GM12878 (cell line): ENCODE measurements at regions not wholly inside any gene's neighbourhood (a gene's known extent, or its start where the extent isn't known, plus 50 kb on each side); places are given as distances from the start of the nearest gene placed in this dataset.

Experiments
- ATAC-seq: fragments of 200-7000 bp; cut with Tn5 transposase; 3 replicates; pipeline ENCODE4 v1.9.1; 2020; ENCODE audit warnings: mild to moderate bottlenecking, moderate library complexity
- BruUV-seq: library from RNA; stranded (reverse); fragments of 400-500 nt; replicated peaks from 2 replicates; lab custom pipeline; 2021; lab: Mats Ljungman, UMichigan
- CTCF ChIA-PET: fragments of 300-600 bp; sonication (Branson Sonifier 250); formaldehyde crosslinking; extraction: SDS; loops from one replicate; lab custom pipeline; 2021; ENCODE audit warnings: inconsistent platforms; lab: Yijun Ruan, JAX
- POLR2A ChIA-PET: fragments of 350-600 bp; formaldehyde crosslinking; extraction: SDS; loops from one replicate; lab custom pipeline; 2021; ENCODE audit warnings: inconsistent platforms; lab: Charles Lee
- RAD21 ChIA-PET: fragments of 300-600 bp; sonication (Branson Sonifier 250); formaldehyde crosslinking; loops from one replicate; lab custom pipeline; 2023; ENCODE audit warnings: antibody characterized with exemption; ENCODE audit not compliant: unreplicated experiment; lab: Charles Lee
- SMC1A ChIA-PET: fragments of 300-600 bp; sonication (Branson Sonifier 250); formaldehyde crosslinking; loops from one replicate; lab custom pipeline; 2023; ENCODE audit not compliant: unreplicated experiment, uncharacterized antibody; lab: Charles Lee
- DNase-seq: peaks from one replicate; pipeline ENCODE4 v3.0.0-alpha.2; 2011; ENCODE audit warnings: low read depth, low spot score
- FAIRE-seq: peaks from 3 replicates; lab custom pipeline; 2011; peaks lifted over from hg19 to GRCh38; lab: Jason Lieb, UNC
- H2AFZ ChIP-seq: 2 replicates; pipeline ENCODE4 v1.6.0; 2011; ENCODE audit warnings: low read depth, low read length, control low read depth; ENCODE audit not compliant: control insufficient read depth
- H3K27ac ChIP-seq: 2 replicates; pipeline ENCODE4 v1.5.1; 2011; ENCODE audit warnings: control low read depth; ENCODE audit not compliant: control insufficient read depth, insufficient read depth
- H3K27me3 ChIP-seq, 2 experiments: replicated peaks in 1 of 2; 2 replicates each; pipeline versions ENCODE4 v1.6.0 to v1.6.1; 2011; ENCODE audit warnings: low read length in 1 of 2; ENCODE audit not compliant: control insufficient read depth in 2 of 2, insufficient read depth in 2 of 2
- H3K36me3 ChIP-seq, 2 experiments: 2 replicates each; pipeline ENCODE4 v1.5.1; 2011; ENCODE audit warnings: low read length in 1 of 2; ENCODE audit not compliant: control insufficient read depth in 2 of 2, insufficient read depth in 2 of 2
- H3K4me1 ChIP-seq: 2 replicates; pipeline ENCODE4 v1.6.1; 2011; ENCODE audit warnings: mild to moderate bottlenecking, low read length, moderate library complexity, mixed read lengths; ENCODE audit not compliant: control insufficient read depth, insufficient read depth
- H3K4me2 ChIP-seq: 2 replicates; pipeline ENCODE4 v1.6.0; 2011; ENCODE audit warnings: control low read depth; ENCODE audit not compliant: control insufficient read depth, insufficient read depth
- H3K4me3 ChIP-seq: fragments of 200-600 bp; sonication (generic); 2 replicates; pipeline ENCODE4 v1.5.1; 2016
- H3K79me2 ChIP-seq: 2 replicates; pipeline ENCODE4 v1.6.0; 2011; ENCODE audit warnings: low read length; ENCODE audit not compliant: control insufficient read depth, insufficient read depth
- H3K9ac ChIP-seq: 2 replicates; pipeline ENCODE4 v1.8.0; 2011; ENCODE audit warnings: low read length, control low read depth, mixed read lengths; ENCODE audit not compliant: control insufficient read depth, insufficient read depth
- H3K9me3 ChIP-seq: replicated peaks from 3 replicates; pipeline ENCODE4 v1.5.1; 2011; ENCODE audit warnings: mild to moderate bottlenecking, low read length; ENCODE audit not compliant: control insufficient read depth, insufficient read depth
- H4K20me1 ChIP-seq: 2 replicates; pipeline ENCODE4 v1.6.0; 2011; ENCODE audit not compliant: control insufficient read depth, insufficient read depth
- EED ChIP-seq: sonication (generic); IDR thresholded peaks from 2 replicates; pipeline ENCODE4 v1.6.1; 2016; ENCODE audit warnings: antibody characterized with exemption, low read depth
- FOS ChIP-seq: IDR thresholded peaks from 3 replicates; pipeline ENCODE4 v1.6.1; 2011; ENCODE audit warnings: borderline replicate concordance; ENCODE audit not compliant: insufficient read length; ENCODE audit errors: extremely low read depth
- HDGF ChIP-seq: fragments of 450-650 bp; IDR thresholded peaks from 2 replicates; pipeline ENCODE4 v1.6.1; 2016; ENCODE audit warnings: antibody characterized with exemption
- IRF5 ChIP-seq: fragments of 450-650 bp; IDR thresholded peaks from 2 replicates; pipeline ENCODE4 v1.6.1; 2017; ENCODE audit warnings: borderline replicate concordance
- JUNB ChIP-seq: IDR thresholded peaks from 2 replicates; pipeline ENCODE4 v1.6.1; 2016; ENCODE audit warnings: antibody characterized with exemption, mild to moderate bottlenecking
- MEF2B ChIP-seq: fragments of 450-650 bp; IDR thresholded peaks from 2 replicates; pipeline ENCODE4 v1.6.1; 2018; ENCODE audit warnings: mild to moderate bottlenecking, moderate library complexity; ENCODE audit not compliant: partially characterized antibody, poor library complexity, severe bottlenecking
- NFYA ChIP-seq: IDR thresholded peaks from 2 replicates; pipeline ENCODE4 v1.6.1; 2011; ENCODE audit warnings: low read depth, mild to moderate bottlenecking, low read length, improper control_type of control experiment, borderline replicate concordance
- PAX5 ChIP-seq: IDR thresholded peaks from 2 replicates; pipeline ENCODE4 v1.6.1; 2011; ENCODE audit warnings: low read depth, low read length, borderline replicate concordance
- PBX3 ChIP-seq: IDR thresholded peaks from 2 replicates; pipeline ENCODE4 v1.6.1; 2011; ENCODE audit warnings: mild to moderate bottlenecking, low read depth, low read length, moderate library complexity; ENCODE audit not compliant: insufficient replicate concordance
- PRDM15 ChIP-seq: fragments of 450-650 bp; formaldehyde crosslinking; IDR thresholded peaks from 2 replicates; pipeline ENCODE4 v1.4.0; 2020; ENCODE audit warnings: mild to moderate bottlenecking, moderate library complexity
- SIN3A ChIP-seq: IDR thresholded peaks from 2 replicates; pipeline ENCODE4 v1.6.1; 2012; ENCODE audit warnings: low read depth, low read length, improper control_type of control experiment
- SMAD1 ChIP-seq: fragments of 450-650 bp; IDR thresholded peaks from 2 replicates; pipeline ENCODE4 v1.6.1; 2018; ENCODE audit warnings: mild to moderate bottlenecking, low read depth; ENCODE audit not compliant: partially characterized antibody
- SREBF1 ChIP-seq: IDR thresholded peaks from 2 replicates; pipeline ENCODE4 v1.6.1; 2012; ENCODE audit warnings: mild to moderate bottlenecking, low read length
- TARDBP ChIP-seq: IDR thresholded peaks from 2 replicates; pipeline ENCODE4 v1.6.1; 2016; ENCODE audit warnings: borderline replicate concordance
- TCF3 ChIP-seq: IDR thresholded peaks from 2 replicates; pipeline ENCODE4 v1.6.1; 2012; ENCODE audit warnings: low read depth, mild to moderate bottlenecking, low read length, borderline replicate concordance; ENCODE audit not compliant: insufficient read depth
- YY1 ChIP-seq: IDR thresholded peaks from 2 replicates; pipeline ENCODE4 v1.6.1; 2011; ENCODE audit warnings: low read depth, mild to moderate bottlenecking, low read length
- WGBS: methylation state at CpG from one replicate; pipeline ENCODE4 v1.1.6; 2016; ENCODE audit warnings: low lambda C conversion rate; ENCODE audit not compliant: insufficient replicate concordance, insufficient coverage; ENCODE audit errors: missing lambda C conversion rate; 5-methylcytosine and 5-hydroxymethylcytosine counted together
- in situ Hi-C: fragments of 300-500 bp; cut with MboI; formaldehyde crosslinking; loops from 9 replicates; pipeline ENCODE4 v1.14.3; 2018; ENCODE audit warnings: mixed read lengths
- intact Hi-C: fragments of 100-400 bp; cut with micrococcal nuclease; formaldehyde crosslinking; loops from one replicate; pipeline ENCODE4 v1.14.2; 2022; ENCODE audit not compliant: unreplicated experiment
- TF ChIP-seq, protein P1 (sequence below): IDR thresholded peaks from 2 replicates; pipeline ENCODE4 v1.6.1; 2012; ENCODE audit warnings: low read depth, low read length, improper control_type of control experiment

DNA sequence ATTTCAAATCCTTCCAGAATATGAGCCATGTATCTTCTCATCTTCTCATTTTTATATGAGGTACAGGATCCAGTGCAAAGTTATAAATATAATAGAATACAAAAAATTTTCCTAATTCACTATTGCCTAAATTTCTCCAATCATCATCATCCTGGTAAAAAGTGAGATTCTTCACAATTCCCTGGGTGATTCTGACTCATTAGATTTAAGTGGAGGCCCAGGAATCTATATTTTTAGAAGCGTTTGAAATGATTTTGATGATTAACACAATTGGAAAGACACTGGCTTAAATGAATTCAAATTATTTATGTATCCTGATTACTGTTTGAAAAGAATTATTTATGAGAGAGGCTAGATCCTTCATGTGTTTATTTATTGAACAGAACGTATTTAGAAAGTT, 380.3 kb upstream of the PDE3A start (continued):
- TF ChIP-seq, protein P1, sequence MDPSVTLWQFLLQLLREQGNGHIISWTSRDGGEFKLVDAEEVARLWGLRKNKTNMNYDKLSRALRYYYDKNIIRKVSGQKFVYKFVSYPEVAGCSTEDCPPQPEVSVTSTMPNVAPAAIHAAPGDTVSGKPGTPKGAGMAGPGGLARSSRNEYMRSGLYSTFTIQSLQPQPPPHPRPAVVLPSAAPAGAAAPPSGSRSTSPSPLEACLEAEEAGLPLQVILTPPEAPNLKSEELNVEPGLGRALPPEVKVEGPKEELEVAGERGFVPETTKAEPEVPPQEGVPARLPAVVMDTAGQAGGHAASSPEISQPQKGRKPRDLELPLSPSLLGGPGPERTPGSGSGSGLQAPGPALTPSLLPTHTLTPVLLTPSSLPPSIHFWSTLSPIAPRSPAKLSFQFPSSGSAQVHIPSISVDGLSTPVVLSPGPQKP = no peak
- TF ChIP-seq TCF3 (no peak), PAX5 (no peak), SIN3A (no peak)

GRCh38 chr12:19988459-19988873, 379.9 kb upstream of the PDE3A start:
- ChIA-PET RAD21 (no interaction called here), POLR2A (no interaction called here), CTCF (interaction anchor here (1.2 kb wide), 1 partner anchor 72 kb away, joined by 3 read pairs; no protein-coding TSS in a partner anchor), SMC1A (no interaction called here)
- H3K4me3 ChIP-seq = no peak overlapping the region
- FAIRE-seq (no peak), DNase-seq (no peak), ATAC-seq (no peak)
- 0% methylated on average over 3 of the region's 3 CpGs for WGBS
- no peaks in the 10 kb centered on the region for H3K79me2 ChIP-seq
- no peak overlapping the region for H3K27ac ChIP-seq
- intact Hi-C loops = no loop called here
- TF ChIP-seq SMAD1 (no peak), PRDM15 (no peak), YY1 (no peak), IRF5 (no peak), JUNB (no peak), SREBF1 (no peak), MEF2B (no peak), NFYA (no peak), TARDBP (no peak), HDGF (no peak), FOS (no peak), PBX3 (no peak), EED (no peak)
- H3K4me1 ChIP-seq = no peaks in the 10 kb centered on the region
- H3K4me2 ChIP-seq = no peak overlapping the region
- no TSS peak for BruUV-seq
- H3K9ac ChIP-seq = no peak overlapping the region
- H3K36me3 ChIP-seq = no peaks in the 10 kb centered on the region
- no peak overlapping the region for H2AFZ ChIP-seq
- no peaks in the 10 kb centered on the region for H3K27me3 ChIP-seq
- in situ Hi-C loops = no loop called here
- no peaks in the 10 kb centered on the region for H4K20me1 ChIP-seq
- H3K9me3 ChIP-seq = no peaks in the 10 kb centered on the region
